Stomach (tissue), 4 donors: ENCODE measurements at regions not wholly inside any gene's neighbourhood (a gene's known extent, or its start where the extent isn't known, plus 50 kb on each side); places are given as distances from the start of the nearest gene placed in this dataset.

ENCODE experiments used
- EP300 ChIP-seq: sonication (generic); formaldehyde crosslinking; IDR thresholded peaks from one replicate; pipeline ENCODE4 v1.6.1; 2017; ENCODE audit warnings: antibody characterized with exemption
- POLR2A ChIP-seq, 4 donors: fragments of 450-650 bp; IDR thresholded peaks; one replicate each; pipeline ENCODE4 v1.6.1; 2016; ENCODE audit warnings: antibody characterized with exemption in 4 of 4, control low read depth in 2 of 4, mild to moderate bottlenecking in 1 of 4, moderate library complexity in 1 of 4
- POLR2AphosphoS5 ChIP-seq, 3 donors: sonication (generic); formaldehyde crosslinking; IDR thresholded peaks; one replicate each; pipeline ENCODE4 v1.6.1; 2016; ENCODE audit warnings: antibody characterized with exemption in 3 of 3
- TF ChIP-seq, protein P1 (sequence below), 7 experiments: fragments of 450-650 bp in 4 of 7; fragments of 200-600 bp in 3 of 7; sonication (generic) in 3 of 7; IDR thresholded peaks; one replicate each; pipeline ENCODE4 v1.5.1; 2016 to 2019; ENCODE audit warnings: antibody characterized with exemption in 7 of 7, control low read depth in 2 of 7, mild to moderate bottlenecking in 1 of 7

DNA sequence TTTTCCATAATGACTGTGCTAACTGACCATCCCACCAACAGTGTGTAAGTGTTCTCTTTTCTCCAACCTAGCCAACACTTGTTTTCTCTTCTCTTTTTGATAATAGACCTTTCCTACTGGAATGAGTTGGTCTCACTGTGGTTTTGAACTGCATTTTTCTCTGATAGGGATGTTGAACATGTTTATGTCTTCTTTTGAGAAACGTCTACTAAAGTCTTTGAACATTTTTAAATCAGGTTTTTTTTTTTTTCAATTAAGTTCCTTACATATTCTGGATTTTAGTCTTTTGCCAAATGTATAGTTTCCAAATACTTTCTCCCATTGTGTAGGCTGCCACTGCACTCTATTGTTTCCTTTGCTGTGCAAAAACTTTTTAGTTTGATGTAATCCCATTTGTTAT, 405.5 kb upstream of the FIGN start:
- TF ChIP-seq POLR2A (IDR thresholded peaks at IDR 0.05) = no peak
- TF ChIP-seq, protein P1, sequence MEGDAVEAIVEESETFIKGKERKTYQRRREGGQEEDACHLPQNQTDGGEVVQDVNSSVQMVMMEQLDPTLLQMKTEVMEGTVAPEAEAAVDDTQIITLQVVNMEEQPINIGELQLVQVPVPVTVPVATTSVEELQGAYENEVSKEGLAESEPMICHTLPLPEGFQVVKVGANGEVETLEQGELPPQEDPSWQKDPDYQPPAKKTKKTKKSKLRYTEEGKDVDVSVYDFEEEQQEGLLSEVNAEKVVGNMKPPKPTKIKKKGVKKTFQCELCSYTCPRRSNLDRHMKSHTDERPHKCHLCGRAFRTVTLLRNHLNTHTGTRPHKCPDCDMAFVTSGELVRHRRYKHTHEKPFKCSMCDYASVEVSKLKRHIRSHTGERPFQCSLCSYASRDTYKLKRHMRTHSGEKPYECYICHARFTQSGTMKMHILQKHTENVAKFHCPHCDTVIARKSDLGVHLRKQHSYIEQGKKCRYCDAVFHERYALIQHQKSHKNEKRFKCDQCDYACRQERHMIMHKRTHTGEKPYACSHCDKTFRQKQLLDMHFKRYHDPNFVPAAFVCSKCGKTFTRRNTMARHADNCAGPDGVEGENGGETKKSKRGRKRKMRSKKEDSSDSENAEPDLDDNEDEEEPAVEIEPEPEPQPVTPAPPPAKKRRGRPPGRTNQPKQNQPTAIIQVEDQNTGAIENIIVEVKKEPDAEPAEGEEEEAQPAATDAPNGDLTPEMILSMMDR (IDR thresholded peaks at IDR 0.05) = no peak
- no peak for TF ChIP-seq POLR2AphosphoS5 (IDR thresholded peaks at IDR 0.05)
- no peak for TF ChIP-seq EP300
